ENCODE measurements at regions not wholly inside any gene's neighbourhood (a gene's known extent, or its start where the extent isn't known, plus 50 kb on each side); places are given as distances from the start of the nearest gene placed in this dataset.
"Not testable (repeated sequence)": the region's sequence is repeated elsewhere in the genome, so short reads cannot be mapped to it uniquely, and the experiment has no call there.

- no peak for DNase-seq (ENCODE audit: low spot score)
Observed at GRCh38 chr2:216934623-216935022, 74.8 kb upstream of the TNP1 start.

- no peak for DNase-seq (ENCODE audit: low spot score)
Observed at GRCh38 chr2:216934151-216934550, 74.3 kb upstream of the TNP1 start.

- DNase-seq (ENCODE audit: low spot score): no peak
Observed at GRCh38 chr2:216932863-216933548, 73.1 kb upstream of the TNP1 start.

- no peak for DNase-seq (ENCODE audit: low spot score)
Observed at GRCh38 chr2:216932113-216932862, 72.4 kb upstream of the TNP1 start.

- DNase-seq (ENCODE audit: low spot score): no peak
Observed at GRCh38 chr2:216930716-216931115, 70.9 kb upstream of the TNP1 start.

GRCh38 chr2:216929338-216929737 is 69.5 kb upstream of the TNP1 start:
- DNase-seq (ENCODE audit: low spot score): not testable (repeated sequence)

- DNase-seq (ENCODE audit: low spot score): no peak
Observed at GRCh38 chr2:216927163-216927562, 67.3 kb upstream of the TNP1 start.

- DNase-seq (ENCODE audit: low spot score): no peak
Observed at GRCh38 chr2:216925636-216926366, 65.9 kb upstream of the TNP1 start.

- DNase-seq (ENCODE audit: low spot score): no peak
Observed at GRCh38 chr2:216925006-216925405, 65.1 kb upstream of the TNP1 start.

GRCh38 chr2:216923706-216924105 is 63.8 kb upstream of the TNP1 start:
- DNase-seq (ENCODE audit: low spot score): no peak

GRCh38 chr2:216922175-216922780 is 62.4 kb upstream of the TNP1 start:
- no peak for DNase-seq (ENCODE audit: low spot score)

GRCh38 chr2:216920937-216921456 is 61.1 kb upstream of the TNP1 start:
- no peak for DNase-seq (ENCODE audit: low spot score)

- DNase-seq (ENCODE audit: low spot score): no peak
Observed at GRCh38 chr2:216920143-216920876, 60.4 kb upstream of the TNP1 start.

GRCh38 chr2:216918088-216918680 is 58.3 kb upstream of the TNP1 start:
- DNase-seq (ENCODE audit: low spot score): peak; percentile 66

- DNase-seq (ENCODE audit: low spot score): no peak
Observed at GRCh38 chr2:216916956-216917650, 57.2 kb upstream of the TNP1 start.

- DNase-seq (ENCODE audit: low spot score): no peak
Observed at GRCh38 chr2:216915557-216916150, 55.8 kb upstream of the TNP1 start.

- no peak for DNase-seq (ENCODE audit: low spot score)
Observed at GRCh38 chr2:216914491-216914890, 54.6 kb upstream of the TNP1 start.

- no peak for DNase-seq (ENCODE audit: low spot score)
Observed at GRCh38 chr2:216911886-216912285, 52.0 kb upstream of the TNP1 start.

- DNase-seq (ENCODE audit: low spot score): no peak
Observed at GRCh38 chr2:216911008-216911407, 51.1 kb upstream of the TNP1 start.

- DNase-seq (ENCODE audit: low spot score): no peak
Observed at GRCh38 chr2:216909541-216910210, 49.8 kb upstream of the TNP1 start.

Data from kidney capillary endothelial cell (primary cell).